ENCODE measurements at regions not wholly inside any gene's neighbourhood (a gene's known extent, or its start where the extent isn't known, plus 50 kb on each side); places are given as distances from the start of the nearest gene placed in this dataset.

- TF ChIP-seq RFX5 (IDR thresholded peaks at IDR 0.05; ENCODE audit: borderline replicate concordance, low read depth, low read length), result no peak
- TF ChIP-seq CREB1 (IDR thresholded peaks at IDR 0.05), result no peak
Measured at GRCh38 chr20:58006346-58007316, 221.8 kb downstream of the ANKRD60 start.

Measured in H1 (cell line).